ENCODE measurements at regions not wholly inside any gene's neighbourhood (a gene's known extent, or its start where the extent isn't known, plus 50 kb on each side); places are given as distances from the start of the nearest gene placed in this dataset.

DNA sequence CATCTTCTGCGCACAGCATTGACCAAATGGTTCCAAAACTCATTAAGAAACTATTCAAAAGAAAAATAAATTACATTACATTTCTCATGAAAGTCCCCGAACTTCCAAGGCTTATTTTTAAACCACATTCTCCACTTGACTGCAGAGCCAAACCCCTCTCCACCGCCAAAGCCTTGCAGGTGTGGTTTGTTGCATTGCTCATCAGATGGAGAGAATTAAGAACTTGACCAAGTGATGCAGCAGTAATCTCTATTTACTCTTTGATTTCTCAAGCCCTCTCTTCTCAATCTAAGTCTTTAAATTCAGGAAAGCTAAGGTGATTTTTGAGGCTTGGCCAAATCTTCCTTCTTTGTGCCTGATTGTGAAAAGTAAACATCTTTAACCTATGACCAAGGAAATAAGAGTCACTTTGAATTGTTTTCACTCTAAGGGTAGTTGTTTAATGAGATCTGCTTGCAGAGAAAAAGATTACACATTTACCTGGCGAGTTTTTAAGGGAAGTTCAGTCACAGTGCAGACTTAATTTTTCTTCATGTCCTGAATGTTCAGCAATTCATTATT lies 290.5 kb upstream of the ITGA1 start:
- TF ChIP-seq TAF1 (IDR thresholded peaks at IDR 0.05; ENCODE audit: borderline replicate concordance, low read depth, low read length), result no peak
- TF ChIP-seq NR2F1 (conservative IDR thresholded peaks at IDR 0.05), result no peak
